Caki2 (cell line): ENCODE measurements at regions not wholly inside any gene's neighbourhood (a gene's known extent, or its start where the extent isn't known, plus 50 kb on each side); places are given as distances from the start of the nearest gene placed in this dataset.
"Not testable (repeated sequence)": the region's sequence is repeated elsewhere in the genome, so short reads cannot be mapped to it uniquely, and the experiment has no call there.

Source experiments
- DNase-seq: peaks from one replicate; pipeline ENCODE4 v3.0.0-alpha.2; 2015; ENCODE audit warnings: low read depth
- in situ Hi-C: cut with HindIII; loops from 2 replicates; pipeline ENCODE4 v1.10.0; 2016; ENCODE audit warnings: low sequenced_read_pairs, low pct_unique_long_range_greater_than_20kb, mixed read lengths

- no peak for DNase-seq
- in situ Hi-C loops: no loop called here
These were observed 72.8 kb upstream of the ALX4 start for GRCh38 chr11:44382656-44383240.

GRCh38 chr11:44383246-44383645, 73.3 kb upstream of the ALX4 start:
- in situ Hi-C loops: no loop called here

DNA sequence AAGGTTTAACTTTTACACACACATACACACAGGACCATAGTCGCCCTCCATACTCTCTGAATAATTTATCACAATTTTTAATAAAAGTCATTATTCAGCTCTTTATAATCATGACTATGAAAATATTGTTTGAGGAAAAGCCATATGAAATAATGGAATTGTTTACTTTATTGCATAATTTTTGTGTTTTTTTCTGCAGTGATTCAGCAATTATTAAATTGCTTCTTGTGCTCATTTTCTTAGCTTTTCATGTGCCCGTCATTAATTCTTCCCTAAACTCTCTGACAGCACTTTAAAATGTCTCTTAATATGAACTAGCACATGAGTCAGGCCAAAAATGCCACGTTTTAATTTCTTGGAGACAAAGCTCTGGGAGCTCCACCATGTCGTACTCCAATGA, 77.5 kb upstream of the ALX4 start:
- in situ Hi-C loops: no loop called here
- DNase-seq: no peak

More at GRCh38 chr11:44383246-44383645, 73.3 kb upstream of the ALX4 start:
- no peak for DNase-seq

DNA sequence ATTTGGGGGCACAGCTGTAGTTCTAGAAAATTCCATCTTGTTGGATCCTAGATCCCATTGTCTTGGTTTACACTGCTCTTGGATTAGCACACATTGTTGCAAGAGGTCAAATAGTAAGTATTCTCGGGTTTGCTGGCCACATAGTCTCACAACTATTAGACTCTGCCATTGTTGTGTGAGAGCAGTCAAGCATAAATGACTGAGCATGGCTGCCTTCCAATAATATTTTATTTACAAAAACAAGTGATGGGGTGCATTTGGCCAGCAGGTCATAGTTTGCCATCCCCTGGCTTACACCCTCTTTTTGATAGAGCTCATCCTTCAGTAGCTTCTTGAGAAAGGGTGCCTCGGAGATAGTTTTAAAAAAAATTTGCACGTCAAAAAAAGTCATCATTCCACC, 77.9 kb upstream of the ALX4 start:
- no peak for DNase-seq
- in situ Hi-C loops: no loop called here

DNA sequence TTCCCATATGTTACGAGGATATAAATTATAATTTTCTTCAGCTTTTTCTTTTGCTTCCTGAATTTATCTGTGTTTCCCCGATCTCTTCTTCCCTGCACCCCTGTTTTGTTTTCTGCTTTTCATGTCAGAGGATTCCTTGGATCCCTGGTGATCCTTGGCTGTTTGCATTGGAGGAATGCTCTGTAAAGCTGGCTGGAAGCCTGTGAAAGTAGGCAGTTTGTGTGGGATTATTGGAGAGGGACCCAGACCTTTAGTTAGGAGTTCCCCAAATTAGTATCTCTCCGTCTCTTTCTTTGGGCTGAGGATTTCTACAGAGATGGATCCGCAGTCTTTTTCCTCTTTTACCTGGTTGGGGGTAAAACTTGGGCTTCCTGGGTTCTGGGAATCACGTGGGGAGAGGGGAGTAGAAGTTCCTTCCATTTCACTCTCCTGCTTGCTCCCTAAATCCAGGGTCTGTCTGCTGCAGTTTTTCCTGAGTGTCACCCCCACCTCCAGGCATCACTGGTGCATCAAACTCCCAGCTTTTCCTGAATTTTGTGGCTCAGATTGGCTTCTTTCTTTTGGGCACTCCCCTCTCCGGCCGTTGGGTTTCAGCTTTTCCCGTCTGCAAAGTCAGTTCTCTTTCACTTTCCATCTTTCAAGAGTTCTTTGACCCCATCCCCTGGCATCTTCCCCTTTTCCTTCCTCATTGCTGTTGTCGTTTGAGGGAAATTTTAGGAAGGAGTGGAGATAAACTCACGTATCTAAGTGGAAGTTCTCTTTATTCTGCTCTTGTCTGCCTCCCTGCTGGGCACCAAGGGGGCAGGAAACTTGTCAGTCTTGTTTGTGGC, 79.1 kb upstream of the ALX4 start:
- no peak for DNase-seq

DNA sequence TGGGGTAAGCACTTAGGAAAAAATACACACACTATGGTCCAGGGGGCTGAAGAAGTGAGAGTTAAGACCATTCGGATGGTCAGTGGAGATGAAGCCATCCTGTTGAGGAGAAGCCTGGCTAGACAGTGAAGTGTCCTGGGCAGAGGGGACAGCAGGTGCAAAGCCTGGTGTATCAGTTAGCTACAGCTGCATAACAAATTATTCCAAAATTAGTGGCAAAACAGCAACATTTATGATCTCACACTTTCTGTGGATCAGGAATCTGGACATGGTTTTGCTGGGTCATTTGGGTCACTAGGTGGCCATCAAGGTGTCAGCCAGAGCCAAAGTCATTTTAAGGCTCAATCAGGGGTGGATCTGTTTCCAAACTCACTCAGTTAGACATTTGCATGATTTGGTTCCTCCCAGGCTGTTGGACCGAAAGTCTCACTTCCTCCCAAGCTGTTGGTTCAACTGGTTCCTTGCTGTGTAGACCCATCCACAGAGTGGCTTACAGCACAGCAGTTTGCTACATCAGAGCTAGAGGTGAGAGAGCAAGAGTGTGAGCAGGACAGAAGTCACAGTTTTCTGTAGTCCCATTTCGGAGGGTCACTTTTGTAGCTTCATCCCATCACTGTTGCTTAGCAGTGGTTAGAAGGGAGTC, 80.1 kb upstream of the ALX4 start:
- in situ Hi-C loops: no loop called here
- no peak for DNase-seq

More for the DNA sequence above, 79.1 kb upstream of the ALX4 start:
- in situ Hi-C loops: no loop called here

DNA sequence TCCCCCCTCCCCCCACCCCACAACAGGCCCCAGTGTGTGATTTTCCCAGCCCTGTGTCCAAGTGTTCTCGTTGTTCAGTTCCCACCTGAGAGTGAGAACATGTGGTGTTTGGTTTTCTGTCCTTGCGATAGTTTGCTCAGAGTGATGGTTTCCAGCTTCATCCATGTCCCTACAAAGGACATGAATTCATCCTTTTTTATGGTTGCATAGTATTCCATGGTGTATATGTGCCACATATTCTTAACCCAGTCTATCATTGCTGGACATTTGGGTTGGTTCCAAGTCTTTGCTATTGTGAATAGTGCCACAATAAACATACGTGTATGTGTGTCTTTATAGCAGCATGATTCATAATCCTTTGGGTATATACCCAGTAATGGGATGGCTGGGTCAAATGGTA, 81.1 kb upstream of the ALX4 start:
- in situ Hi-C loops, DNase-seq: not testable (repeated sequence)

GRCh38 chr11:44396746-44397145, 86.8 kb upstream of the ALX4 start:
- DNase-seq, in situ Hi-C loops: not testable (repeated sequence)

DNA sequence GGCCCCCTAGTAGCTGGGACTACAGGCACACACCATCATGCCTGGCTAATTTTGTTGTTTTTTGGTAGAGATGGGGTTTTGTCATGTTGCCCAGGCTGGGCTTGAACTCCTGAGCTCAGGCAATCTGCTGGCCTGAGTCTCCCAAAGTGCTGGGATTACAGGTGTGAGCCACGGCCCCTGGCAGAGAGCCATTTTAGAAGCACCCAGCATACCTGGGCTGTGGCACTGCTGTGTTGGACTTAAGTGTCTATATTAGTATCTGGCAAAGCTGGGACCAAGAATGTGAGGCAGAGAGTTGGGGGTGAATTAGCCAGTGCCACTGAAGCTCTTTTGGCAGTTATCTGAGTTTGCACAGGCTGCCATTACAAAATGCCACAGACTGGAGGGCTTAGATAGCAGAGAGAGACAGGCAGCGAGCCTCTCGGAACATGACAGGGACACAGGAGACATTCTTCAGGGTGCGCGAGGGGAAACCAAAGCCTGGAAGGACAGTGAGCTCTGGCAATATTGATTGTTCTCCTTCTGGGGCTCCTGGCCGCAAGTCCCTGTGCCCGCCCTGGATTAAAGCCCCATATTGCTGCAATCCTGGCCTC, 87.7 kb upstream of the ALX4 start:
- in situ Hi-C loops: no loop called here
- no peak for DNase-seq

DNA sequence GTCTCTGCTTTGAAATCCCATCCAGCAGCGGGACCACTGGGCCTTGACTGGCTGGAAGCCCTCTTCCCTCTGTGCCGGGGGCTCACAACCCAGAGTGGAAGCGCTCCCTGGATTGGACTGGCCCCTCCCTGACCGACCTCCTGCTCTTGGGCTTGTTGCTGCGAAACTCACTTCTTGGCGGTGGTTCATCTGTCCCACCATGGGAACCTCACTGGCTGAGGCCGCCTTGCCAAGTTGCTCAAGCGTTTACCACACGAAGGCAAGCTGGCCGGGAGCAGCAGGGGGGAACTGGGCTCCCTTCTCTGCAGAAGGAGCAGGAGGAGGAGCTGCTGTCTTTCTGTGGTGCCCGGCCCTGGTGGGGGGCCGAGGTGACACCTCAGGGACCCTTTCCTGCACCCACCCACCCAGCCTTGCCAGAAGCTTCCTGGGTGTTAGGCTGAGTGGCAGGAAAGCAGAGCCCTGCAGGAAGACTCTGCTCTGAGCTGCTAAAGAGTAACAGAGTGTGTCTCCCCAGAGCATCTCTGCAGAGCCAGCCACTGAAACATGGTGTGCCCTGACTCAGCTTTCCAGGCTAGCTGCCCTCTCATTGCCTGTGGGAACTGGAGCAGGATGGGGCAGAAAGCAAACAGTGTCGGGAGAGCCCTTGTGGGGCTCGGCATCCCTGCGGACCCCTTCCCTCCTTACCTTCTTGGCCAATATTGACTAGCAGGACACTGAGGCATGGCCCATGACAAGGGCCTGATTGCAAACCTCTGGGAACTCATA, 88.5 kb upstream of the ALX4 start:
- in situ Hi-C loops: no loop called here
- DNase-seq: peak; percentile 27

GRCh38 chr11:44399968-44400367, 90.0 kb upstream of the ALX4 start:
- in situ Hi-C loops: no loop called here

DNA sequence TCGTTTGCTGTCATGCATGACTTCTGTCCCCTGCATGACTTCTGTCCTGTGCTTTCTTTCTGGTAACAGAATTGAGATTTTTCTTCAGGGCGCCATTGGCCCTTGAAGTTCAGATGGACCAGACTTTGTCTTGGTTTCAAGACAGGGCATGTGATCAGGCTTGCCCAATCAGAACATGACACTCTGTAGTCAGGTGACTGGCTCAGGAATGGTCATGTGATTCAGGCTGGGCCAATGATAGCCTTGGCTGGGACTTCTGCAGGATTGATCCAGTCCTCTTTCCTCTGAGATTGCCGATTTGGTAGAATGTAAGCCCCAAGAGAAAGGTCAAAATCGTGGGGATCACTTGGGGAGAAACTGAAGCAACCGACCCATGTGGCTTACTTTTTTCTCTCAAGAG, 90.5 kb upstream of the ALX4 start:
- in situ Hi-C loops: no loop called here
- DNase-seq: no peak

More at GRCh38 chr11:44399968-44400367, 90.0 kb upstream of the ALX4 start:
- DNase-seq: no peak

DNA sequence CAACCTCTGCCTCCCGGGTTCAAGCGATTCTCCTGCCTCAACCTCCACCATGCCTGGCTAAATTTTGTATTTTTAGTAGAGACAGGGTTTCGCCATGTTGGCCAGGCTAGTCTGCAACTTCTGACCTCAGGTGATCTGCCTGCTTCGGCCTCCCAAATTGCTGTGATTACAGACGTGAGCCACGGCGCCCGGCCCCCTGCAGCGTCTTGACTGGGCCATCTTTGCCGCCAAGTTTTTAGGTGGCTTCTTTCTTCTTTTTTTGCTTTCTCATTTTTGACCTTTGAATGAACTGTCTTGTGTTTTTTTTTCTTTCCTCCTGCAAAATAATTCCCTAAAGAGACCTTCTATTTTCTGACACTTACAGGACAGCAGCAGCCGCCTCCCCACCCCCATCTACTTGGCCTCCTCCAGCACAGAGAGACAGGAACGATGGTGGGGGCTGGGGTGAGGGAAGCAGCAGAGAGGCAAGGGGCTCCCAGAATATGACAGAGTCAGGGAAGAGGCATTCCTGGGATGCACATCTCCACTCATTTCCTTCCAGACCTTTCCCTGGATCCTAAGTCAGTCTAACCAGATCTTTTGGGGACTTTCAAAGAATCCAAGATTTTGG, 92.6 kb upstream of the ALX4 start:
- DNase-seq: no peak
- in situ Hi-C loops: no loop called here

DNA sequence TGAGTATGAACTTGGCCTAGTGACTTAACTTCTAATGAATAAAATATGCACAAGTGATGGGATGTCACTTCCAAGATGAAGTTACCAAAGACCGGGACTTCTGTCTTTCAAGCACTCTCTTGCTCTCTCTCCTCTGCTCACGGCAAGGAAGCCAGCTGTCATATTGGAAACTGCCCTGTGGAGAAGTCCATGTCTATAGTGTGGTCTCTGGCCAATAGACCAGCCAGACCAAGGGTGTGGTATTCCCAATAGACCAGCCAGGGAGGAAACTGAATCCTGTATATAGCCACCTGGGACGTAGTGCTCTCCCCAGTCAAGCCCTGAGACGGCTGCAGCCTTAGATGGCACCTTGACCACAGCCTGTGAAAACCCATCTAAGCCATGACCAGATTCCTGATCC, 93.2 kb upstream of the ALX4 start:
- DNase-seq: no peak
- in situ Hi-C loops: no loop called here

DNA sequence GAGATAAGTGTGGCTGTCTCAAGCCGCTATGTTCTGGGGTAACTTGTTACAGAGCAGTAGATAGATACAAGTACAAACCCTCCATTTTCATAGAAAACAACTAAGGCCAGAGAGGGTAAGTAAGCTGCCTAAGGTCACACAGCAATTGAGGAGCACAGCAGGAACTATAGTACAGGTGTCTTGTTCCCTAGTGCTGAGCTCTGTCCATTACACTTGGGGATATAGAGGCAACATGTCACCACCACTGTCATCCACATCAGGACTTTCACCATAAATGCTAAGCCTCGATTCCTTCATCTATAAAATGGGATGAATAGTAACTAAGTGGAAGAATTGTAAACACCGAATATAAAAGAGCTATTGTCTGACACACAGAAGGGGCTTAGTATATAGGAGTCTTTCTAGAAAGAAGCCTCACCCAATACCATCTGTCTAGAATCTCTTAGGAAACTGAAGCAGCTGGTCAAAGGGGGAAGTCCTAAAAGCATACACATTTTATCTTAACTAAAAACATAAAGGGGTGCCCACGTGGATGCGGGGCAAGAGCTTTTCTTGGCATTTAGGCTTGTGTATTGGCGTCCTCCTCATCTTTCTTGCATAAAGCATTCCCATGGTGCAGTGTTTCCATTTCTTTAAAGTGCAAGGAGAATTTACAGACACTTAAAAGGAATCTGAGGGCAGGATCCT, 93.8 kb upstream of the ALX4 start:
- in situ Hi-C loops: no loop called here
- no peak for DNase-seq

DNA sequence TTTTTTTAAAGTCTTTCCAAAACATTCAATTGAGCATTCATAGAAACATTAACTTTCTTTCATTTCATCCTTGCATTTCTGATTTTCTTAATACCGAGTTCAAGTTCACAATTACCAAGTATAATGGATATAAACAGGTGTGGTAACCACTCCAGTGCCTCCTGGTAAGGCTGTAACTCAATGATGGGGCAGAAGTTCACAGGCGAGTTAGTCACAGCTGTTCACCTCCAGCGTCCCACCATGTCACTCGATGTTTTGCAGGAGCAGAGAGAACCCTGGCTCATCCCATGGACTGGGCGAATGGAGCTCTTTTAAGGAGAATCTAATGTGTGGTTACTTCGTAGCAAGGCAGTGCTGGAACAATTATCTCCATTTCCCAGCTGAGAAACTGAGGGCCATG, 94.4 kb upstream of the ALX4 start:
- no peak for DNase-seq
- in situ Hi-C loops: no loop called here

- no peak for DNase-seq
- in situ Hi-C loops: no loop called here
These were observed 94.9 kb upstream of the ALX4 start for GRCh38 chr11:44404736-44405395.
